ENCODE measurements at regions not wholly inside any gene's neighbourhood (a gene's known extent, or its start where the extent isn't known, plus 50 kb on each side); places are given as distances from the start of the nearest gene placed in this dataset.

GRCh38 chr6:50543666-50544065 lies 169.7 kb upstream of the TFAP2D start:
- TF ChIP-seq, protein P1, sequence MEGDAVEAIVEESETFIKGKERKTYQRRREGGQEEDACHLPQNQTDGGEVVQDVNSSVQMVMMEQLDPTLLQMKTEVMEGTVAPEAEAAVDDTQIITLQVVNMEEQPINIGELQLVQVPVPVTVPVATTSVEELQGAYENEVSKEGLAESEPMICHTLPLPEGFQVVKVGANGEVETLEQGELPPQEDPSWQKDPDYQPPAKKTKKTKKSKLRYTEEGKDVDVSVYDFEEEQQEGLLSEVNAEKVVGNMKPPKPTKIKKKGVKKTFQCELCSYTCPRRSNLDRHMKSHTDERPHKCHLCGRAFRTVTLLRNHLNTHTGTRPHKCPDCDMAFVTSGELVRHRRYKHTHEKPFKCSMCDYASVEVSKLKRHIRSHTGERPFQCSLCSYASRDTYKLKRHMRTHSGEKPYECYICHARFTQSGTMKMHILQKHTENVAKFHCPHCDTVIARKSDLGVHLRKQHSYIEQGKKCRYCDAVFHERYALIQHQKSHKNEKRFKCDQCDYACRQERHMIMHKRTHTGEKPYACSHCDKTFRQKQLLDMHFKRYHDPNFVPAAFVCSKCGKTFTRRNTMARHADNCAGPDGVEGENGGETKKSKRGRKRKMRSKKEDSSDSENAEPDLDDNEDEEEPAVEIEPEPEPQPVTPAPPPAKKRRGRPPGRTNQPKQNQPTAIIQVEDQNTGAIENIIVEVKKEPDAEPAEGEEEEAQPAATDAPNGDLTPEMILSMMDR (conservative IDR thresholded peaks at IDR 0.05; ENCODE audit: low read length): no peak
- TF ChIP-seq EZH2phosphoT487 (IDR thresholded peaks at IDR 0.05; ENCODE audit: borderline replicate concordance): no peak

All from Loucy (cell line).